IPS-NIHi7 (cell line): ENCODE measurements at regions not wholly inside any gene's neighbourhood (a gene's known extent, or its start where the extent isn't known, plus 50 kb on each side); places are given as distances from the start of the nearest gene placed in this dataset.
"Not testable (repeated sequence)": the region's sequence is repeated elsewhere in the genome, so short reads cannot be mapped to it uniquely, and the experiment has no call there.

ENCODE experiments used
- DNase-seq: peaks from one replicate; pipeline ENCODE4 v3.0.0; 2012; ENCODE audit warnings: mixed read lengths; ENCODE audit errors: extremely low spot score

DNA sequence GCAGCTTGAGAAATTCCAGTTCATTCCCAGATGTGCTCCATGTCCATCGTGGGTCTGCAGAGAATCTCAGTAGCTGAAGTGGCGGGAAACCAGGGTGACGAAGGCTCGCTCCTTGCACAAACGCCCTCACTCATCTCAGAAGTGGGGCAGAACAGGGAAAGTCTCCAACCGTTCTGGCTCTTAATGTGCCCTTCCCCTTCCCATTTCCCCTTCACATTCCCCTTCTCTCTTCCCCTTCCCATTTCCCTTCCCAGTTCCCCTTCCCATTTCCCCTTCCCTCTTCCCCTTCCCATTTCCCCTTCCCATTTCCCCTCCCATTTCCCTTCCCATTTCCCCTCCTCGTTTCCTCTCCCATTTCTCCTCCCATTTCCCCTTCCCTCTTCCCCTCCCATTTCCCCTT is 108.5 kb downstream of the OLFM1 start:
- DNase-seq: not testable (repeated sequence)

DNA sequence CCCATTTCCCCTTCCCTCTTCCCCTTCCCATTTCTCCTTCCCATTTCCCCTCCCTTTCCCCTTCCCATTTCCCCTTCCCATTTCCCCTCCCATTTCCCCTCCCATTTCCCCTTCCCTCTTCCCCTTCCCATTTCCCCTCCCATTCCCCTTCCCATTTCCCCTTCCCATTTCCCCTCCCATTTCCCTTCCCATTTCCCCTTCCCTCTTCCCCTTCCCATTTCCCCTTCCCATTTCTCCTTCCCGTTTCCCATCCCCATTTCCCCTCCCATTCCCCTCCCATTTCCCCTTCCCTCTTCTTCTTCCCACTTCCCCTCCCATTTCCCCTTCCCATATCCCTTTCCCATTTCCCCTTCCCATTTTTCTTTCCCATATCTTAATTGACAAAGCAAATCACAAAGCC is 109.0 kb downstream of the OLFM1 start:
- no peak for DNase-seq

DNA sequence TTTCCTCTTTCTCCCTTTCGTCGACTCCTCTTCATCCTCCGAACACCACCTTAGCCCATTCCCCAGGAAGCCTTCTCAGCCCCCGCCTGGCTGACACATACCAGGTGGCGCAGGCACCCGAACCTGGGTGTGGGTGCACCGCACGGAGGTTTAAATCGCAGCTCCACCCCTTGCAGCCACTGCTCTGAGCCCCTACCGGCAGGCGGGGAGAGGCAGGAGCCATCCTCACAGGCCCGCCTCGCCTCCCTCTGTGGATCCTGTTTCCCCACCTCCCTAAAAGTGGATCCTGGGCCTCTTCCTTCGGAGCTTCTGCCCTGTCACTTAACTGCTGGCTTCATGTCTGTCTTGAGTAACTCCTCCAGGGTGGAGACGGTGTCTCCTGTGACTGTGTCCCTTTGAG is 110.7 kb downstream of the OLFM1 start:
- peak; percentile 39 for DNase-seq

DNA sequence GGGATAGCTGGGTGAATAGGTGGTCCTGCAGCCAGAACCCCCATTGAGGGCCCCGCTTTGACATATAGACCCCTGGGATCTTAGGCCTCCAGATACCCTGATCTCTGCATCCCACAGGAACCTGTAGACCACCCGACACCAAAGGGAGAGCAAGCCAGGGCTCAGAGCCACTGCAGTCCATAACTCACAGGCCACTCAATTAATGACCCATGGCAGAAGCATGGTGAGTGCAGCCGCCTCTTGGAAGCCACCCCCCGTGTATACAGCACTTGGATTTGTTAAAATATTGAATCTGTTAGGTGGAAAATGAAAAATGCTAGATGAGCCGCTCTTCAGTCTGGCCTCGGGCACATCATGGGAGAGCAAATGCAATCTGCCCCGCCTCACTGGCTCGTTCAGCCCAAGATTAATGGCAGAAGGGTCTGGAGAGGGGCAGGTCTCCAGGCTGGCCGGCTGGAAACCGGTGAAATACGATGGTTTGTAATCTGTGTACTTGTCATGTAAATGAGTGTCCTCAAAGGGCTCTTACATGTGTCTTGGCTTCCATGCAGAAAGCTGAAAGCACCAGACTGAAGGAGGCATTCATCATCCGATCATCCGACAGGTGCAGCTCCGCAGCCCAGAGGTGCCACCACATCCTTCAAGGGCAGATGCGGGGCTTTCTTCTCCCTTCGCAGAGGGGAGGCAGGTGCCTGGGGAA is 111.3 kb downstream of the OLFM1 start:
- DNase-seq: peak; percentile 49

DNA sequence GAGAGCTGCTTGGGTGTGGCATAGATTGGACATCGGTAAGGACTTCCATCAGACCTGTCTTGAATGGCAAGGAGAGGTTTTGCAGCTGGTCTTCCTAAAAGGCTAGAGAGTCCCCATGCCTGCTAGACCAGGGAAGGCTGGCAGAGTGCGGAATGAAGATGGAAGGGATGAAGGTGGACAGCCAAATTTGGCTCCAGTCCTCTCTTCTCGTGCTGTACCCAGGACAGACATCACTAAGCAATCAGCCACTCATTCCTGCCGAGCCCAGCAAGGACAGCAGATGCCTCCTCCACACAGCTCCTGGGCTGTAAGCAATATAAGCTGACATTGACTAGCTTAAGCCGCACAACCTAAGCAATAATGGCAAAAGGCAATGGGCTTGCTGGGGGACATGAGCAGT is 112.0 kb downstream of the OLFM1 start:
- no peak for DNase-seq

DNA sequence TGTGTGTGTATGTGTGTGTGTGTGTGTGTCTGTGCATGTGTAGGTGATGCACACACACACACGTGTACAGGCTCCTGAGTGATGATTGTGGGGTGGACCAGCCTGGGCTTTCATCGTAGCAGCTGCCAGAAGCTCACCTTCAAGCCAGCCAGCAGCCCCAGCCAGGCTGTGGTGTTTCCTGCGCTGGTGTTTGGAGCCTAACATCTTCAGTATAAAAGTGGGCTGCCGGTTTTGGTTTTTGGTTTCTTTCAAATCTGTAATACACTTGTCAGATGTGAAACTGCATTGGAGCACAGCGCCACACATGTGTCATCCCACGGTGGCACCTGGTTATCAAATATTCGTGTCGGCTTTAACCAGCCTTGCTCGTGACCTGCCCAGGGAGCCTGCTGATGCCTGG is 114.2 kb downstream of the OLFM1 start:
- no peak for DNase-seq

DNA sequence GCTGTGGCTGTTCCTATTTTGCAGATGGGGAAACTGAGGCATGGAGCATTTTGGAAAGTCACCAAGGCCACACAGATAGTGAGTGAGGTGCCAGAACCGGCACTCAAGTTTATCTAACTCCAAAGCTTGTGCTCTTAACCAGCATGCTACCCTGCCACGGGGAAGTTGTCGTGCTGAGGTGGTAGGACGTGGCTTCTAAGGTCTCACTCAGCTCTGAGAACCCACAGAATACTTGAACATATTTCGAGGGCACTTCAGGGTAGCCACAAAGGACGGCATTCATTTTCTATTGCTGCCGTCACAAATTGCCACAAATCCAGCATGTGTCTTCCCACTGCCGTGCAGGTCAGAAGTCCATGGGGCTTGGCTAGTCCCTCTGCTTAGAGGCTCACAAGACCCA is 116.7 kb downstream of the OLFM1 start:
- DNase-seq: no peak

DNA sequence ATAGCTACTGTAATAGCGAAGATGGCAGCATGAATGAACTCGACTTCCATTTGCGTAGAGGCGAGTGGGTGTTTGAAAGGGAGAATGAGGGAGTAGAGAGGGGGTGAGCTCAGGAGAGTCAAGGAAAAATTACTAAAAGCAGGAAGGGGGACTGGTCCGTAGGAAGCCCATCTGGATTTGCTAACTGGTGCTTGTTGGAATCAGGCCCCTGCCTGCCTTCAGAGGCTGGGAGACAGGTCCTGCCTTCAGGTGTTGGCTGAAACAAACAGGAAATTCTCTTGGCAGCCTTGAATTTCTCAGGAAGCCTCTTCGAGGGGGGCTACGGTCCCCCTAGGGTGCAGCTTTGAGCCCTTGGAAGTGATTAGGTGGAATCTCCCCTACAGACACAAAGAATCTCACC is 121.7 kb downstream of the OLFM1 start:
- DNase-seq: no peak

DNA sequence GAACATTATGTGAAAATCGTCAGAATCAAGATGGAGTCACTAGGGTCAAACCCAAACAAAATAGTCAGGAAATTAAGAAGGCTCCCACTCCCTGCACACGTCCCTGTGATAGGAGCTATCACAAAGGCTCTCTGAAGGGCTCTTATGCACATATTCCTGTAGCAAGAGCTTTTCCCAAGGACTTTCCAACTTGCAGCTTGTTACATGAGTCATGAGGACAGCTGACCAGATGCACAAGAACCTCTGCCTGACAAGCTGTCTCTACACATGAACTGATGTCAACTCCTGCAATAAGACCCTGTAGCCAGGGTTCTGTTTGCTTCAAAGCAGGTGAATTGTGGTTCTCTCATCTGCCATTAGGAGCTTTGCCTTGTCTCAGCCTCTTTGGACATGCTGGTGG is 122.4 kb downstream of the OLFM1 start:
- DNase-seq: no peak

DNA sequence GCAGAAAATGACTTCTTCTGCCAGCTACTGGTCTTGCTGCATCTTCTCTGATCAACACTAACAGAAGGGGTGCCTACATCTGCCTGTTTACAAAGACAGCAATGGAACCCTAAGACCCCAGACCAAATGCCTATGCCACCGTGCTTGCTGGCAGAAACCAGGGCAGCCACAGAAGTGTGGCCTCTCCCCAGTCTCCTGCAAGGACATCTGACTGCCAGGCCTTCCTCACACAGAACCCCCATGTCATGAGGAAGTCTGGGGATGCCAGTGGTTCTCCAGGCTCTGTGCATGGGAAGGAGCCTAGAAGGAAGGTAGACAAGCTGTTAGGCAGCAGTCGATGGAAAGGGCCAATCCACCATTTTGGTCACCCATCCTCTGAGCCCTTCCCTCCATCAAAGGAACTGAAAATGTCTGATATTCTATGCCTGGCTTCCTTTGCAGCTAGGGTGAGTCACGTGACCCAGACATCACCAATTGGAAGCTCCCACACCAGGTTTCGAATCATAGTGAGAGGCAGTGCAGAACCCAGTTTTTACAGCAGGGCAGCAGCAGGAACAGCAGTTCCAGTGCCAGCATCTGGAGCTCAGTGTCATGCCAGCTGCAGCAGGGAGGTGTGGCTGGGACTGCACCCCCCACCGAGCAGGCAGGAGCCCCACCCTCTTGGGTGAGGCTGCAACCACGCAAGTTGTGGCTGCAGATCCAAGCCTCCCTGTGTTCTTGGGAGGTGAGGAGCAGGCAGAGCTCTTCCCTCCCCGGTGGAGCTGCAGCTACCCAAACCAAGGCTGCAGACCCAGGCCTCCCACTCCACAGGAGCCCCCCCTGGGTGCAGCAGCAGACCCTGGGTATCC is 123.4 kb downstream of the OLFM1 start:
- no peak for DNase-seq

DNA sequence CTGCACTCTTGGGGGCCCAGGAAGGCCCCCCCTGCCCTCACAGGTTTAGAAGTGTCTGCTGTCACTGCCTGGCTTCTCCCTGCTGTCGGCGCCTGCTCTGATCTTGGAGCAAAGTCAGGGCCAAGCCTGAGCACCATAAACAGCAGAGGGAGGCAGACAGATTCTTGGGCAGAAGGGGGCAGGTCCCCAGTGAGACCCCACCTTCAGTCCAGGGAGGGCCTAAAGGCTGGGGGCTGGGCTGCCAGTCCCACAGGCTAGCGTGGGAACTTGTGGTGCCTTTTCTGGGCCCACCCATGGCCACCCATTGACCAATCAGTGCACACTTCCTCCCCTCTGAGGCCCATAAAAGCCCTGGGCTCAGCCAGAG is 124.0 kb downstream of the OLFM1 start:
- DNase-seq: no peak

DNA sequence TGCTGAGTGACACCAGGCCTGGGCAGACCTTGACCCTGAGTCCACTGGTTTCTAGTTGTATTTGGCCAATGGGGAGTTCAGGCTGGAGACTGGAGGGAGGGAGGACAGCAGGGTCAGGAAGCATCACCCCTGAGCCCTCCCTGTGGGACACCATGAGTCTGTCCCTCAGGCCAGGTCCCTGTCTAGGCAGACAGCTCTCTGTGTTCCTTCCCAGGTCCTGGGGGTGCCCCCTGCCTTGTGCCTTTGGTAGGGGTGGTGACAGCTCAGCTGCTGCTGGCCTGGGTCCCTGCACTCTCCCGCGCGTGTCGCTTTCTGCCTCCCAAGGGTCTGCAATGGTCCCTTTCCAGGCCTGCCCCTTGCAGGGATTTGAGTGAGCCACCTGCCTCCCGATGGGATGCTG is 125.5 kb downstream of the OLFM1 start:
- DNase-seq: no peak

DNA sequence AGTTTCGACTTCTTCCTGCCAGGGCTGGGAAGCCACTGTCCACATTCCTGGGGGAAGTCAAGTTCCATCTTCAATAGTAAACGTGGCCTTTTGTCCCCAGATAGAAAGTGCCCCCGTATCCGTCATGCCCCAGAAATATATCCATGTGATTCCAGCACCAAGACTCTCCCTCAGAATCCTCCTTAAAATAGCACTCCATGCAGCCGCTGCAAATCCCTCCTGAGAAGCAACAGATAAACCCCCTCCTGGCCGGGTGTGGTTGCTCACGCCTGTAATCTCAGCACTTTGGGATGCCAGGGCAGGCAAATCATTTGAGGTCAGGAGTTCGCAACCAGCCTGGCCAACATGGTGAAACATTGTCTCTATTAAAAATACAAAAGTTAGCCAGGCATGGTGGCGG is 126.1 kb downstream of the OLFM1 start:
- no peak for DNase-seq

DNA sequence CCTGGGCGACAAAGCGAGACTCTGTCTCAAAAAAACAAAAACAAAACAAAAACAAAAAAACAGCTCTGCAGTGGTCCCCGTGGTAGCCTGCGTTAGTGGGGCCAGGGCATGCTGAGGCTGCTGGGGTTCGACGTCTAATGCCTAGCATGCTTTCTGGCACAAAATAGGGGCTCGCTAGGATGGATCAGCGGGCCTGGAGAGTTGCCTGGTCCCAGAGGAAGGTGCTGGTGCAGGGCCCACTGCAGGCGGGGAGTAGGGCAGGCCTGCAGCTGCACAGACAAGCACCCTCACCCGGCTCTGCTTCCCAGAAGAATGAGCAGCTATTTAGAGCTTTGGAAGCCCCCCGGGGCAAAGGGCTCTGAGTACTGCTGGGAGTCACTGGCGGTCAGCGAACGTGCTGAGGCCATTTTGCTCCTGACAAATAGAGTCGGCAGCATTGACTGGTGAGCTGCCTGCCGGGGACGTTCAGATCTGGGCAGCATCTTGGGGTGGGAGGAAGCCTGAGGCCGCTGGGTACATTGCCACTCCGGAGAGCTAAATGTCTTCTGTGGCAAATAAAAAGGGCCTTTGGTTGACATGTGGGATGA is 126.7 kb downstream of the OLFM1 start:
- DNase-seq: no peak

DNA sequence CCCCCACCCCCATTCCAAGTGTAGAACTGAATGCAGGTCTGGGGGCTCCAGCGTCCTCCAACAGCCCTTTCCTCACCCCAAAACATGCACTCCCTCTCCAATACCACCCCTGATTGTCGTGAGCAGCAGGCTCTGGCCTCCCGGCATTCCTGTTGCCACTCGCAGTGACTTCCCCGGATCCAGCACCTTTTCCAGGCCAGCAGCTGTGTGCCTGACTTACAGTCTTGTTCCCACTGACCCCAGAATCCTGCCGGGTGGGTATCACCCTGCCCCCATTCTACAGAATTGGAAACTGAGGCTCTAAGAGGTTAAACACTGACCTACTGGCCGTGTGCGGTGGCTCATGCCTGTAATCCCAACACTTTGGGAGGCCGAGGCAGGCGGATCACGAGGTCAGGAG is 127.2 kb downstream of the OLFM1 start:
- DNase-seq: no peak

DNA sequence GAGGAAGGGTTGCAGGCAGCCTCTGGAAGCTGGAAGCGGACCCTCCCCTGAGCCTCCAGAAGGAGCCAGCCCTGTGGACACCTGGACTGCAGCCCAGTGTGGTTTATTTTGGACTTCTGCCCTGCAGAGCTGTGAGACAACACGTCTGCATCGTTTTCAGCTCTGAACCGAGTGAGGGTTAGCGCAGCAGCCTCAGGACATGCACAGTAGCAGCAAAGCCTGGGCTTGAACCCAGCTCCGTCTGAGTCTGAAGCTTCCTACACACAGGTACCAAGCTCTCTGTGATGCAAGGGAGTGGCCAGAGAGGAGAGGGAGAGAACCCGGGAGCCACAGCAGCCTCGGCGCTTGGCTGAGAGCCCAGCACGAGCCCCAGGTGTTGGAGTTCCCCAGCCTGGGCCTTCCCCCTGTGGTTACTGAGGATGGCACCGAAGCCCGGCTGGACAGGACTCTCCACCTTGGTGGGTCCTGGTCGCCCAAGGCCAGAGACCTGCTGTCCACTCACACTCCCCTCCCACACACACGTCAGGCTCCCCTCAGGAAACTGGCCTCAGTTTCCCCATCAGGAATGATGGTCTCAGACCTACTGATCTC is 128.2 kb downstream of the OLFM1 start:
- no peak for DNase-seq

DNA sequence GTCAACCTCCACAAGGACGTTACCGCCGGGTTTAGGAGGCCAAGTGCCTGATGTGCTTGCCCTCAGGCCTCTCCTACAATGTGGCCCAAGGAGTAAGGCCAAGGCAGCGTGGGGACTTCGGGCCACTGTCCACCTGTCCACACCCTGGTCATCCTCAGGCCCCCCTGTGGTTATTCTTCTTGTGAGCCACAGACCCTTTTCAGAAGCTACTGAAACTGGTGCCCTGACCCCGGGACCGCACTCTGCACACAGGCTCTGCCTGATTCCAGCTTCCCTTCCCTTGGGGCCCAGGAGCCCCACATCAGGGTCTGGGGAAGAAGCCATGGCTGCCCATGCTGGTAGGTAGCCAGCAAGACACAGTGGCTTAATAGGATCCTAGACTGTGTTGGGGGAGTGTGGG is 128.8 kb downstream of the OLFM1 start:
- DNase-seq: no peak

DNA sequence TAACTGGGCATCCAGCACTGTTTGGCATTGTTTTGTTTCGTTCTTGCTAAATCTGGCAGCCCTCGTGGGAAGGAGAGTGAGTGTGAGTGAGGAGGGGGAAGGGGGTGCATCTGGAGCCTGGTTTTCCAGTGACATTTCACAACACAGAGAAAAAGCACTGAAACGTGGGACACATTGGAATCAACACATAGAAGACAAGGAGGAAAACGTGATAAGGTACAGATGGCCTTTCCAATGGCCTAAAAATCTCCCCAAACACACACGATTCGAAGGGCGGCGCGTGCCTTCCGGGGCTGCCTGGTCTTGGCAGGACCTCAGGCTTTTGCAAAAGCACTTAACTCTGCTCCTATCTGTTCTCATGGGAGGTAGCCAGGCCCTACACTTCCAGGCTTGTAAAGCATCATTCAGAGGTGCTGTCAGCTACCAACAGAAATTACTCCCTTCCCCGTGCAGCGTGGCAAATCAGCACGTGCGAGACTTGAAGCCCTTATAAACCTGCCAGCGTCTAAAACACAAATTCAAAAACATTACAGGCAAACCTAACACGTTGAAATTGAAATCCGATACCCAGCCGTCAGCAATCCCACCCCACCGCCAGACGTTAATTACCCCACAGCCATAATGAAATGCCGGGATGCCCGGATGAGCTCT is 129.4 kb downstream of the OLFM1 start:
- no peak for DNase-seq

DNA sequence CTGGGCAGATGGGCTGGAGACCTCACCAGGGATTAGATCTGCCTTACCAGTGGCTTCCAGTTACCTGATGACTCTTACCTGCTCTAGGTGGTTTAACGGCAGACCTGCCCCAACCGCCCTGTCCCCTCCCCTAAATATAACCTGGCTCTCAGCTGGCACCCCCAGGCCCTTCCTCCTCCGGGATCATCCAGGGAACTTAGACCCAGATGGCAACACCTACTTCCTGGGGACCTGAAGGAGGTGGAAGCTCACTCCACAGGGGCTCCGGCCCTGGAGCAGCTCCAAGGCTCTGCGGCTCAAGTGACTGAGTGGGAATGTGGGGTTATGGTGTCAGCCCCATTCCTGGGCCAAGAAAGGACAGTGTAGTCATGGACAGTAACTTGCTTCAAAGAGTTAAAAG is 130.4 kb downstream of the OLFM1 start:
- DNase-seq: no peak

DNA sequence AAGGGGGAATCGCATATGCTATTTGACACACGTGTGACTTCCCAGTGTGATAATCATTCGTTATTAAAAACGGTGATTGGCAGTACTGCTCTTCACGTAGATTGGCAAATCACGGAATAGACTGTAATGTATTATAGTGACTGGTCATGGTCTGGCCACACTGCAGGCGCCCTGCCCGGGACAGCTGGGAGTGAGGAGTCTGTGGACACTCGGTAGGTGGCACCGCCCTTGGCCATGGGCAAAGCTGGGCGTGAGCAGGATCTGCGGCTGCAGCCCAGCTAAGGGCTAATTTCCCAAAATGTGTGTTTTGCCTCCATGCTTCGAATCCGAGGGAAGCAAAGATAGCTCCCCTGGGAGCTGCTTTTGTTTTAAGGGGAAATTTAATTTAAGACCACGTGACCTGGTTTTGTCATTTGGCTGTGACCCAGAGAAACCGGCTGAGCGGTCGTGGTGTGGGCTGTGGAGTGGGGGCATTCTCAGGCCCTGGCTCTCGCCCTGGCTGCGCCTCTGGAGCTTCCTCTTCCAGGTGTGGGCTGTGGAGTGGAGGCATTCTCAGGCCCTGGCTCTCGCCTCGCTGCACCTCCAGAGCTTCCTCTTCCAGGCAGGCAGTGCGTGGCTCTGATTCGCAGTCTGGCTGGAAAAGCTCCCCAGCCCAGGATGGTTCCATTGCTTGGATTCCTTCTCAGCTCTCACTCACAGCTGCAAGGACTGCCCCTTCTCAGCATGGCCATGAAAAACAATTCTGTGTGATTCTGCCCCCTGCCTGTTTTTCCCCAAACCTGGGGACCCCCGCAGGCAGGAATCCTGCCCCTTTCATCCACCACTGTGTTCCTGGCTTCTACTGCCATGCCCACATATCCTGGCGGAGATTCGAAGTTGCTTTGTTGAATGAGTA is 131.1 kb downstream of the OLFM1 start:
- peak; percentile 68 for DNase-seq
